A549 (cell line): ENCODE measurements at regions not wholly inside any gene's neighbourhood (a gene's known extent, or its start where the extent isn't known, plus 50 kb on each side); places are given as distances from the start of the nearest gene placed in this dataset.

Source experiments
- CTCF ChIP-seq: fragments of >200 bp; sonication (Bioruptor Twin); formaldehyde crosslinking; IDR thresholded peaks from 3 replicates; pipeline ENCODE4 v1.5.1; 2016
- NR3C1 ChIP-seq: fragments of >200 bp; sonication (Bioruptor Twin); formaldehyde crosslinking; IDR thresholded peaks from 3 replicates; pipeline ENCODE4 v1.6.1; 2017
- POLR2A ChIP-seq: IDR thresholded peaks from 2 replicates; pipeline ENCODE4 v1.6.1; 2012; ENCODE audit warnings: mild to moderate bottlenecking, low read length

GRCh38 chr2:5984273-5984655 is 292.1 kb downstream of the SOX11 start:
- no peak for TF ChIP-seq POLR2A
- no peak for TF ChIP-seq NR3C1
- TF ChIP-seq CTCF = no peak
